Renal pelvis (tissue), 1 donor: ENCODE measurements at regions not wholly inside any gene's neighbourhood (a gene's known extent, or its start where the extent isn't known, plus 50 kb on each side); places are given as distances from the start of the nearest gene placed in this dataset.

Source experiments
- DNase-seq: peaks from one replicate; pipeline ENCODE4 v3.0.0-alpha.2; 2013

DNA sequence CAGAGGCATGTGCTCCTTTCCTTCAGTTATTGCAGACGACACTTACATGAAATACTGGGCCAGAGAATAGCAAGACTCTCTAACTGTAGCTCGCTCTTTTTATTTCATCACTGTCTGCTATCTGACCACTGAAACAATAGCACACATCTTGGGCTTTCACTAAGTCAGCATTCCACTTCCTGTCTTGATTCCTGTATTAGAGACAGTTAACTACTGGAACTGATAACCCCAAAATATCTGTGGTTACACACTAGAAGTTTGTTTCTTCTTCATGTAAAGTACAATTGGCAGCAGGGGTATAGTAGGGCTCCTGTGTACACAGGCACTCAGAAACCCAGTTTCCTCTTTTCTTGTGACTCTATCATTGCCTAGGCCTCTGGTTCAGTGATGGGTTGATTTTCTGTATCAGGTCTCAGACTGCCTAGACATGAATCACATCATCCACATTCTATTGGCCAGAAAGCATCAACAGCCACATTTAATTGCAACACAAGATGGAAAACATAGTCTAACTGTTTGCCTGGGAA, 230.2 kb upstream of the CD96 start:
- no peak for DNase-seq

DNA sequence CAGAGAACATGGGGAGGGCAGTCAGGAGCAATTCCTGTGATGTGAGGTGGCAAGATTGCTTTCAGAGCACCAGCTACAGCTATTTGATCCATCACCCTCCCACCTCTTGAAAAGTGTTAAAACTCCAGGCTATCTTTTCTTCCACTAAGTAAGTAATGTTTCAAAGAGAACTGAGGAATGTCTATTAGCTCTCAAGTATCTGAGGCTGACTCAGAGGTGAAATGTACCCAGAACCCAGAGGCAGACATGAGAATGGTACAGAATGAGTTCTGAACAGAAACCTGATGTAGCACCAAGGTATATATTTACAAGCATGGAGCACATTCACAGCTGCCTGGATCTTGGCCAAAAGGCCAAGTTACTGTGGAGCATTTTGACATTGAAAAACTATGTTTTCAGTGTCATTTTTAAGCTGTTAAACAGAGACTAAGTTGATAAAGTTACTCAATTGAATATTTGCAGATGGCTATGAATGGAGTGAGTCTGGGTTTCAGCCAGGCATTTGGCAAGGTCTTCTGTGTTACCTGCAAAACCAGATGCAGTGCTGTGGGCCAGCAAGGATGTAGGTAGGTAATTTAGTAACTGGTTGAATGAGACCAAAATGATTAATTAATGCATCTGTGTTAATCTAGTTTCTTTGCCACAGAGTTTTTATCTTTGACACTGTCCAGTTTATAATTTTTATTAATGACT, 227.7 kb upstream of the CD96 start:
- DNase-seq: peak; percentile 21

DNA sequence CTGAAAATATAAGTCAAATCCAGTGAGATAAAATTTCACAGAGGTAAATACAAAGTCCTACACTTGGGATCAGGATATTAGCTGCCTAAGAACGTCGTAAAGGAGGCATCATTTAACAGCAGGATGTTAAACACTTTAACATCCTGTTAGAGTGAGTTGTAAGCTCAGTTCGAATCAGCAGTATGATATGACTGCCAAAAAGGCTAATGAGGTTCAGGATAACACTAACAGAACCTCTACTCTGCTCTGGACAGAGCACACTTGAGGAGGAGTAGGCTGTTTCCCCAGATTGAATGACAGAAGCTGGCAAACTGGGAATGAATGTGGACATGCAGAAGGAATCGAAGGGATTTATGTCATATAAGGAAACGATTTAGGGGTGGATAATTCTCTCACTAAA, 227.1 kb upstream of the CD96 start:
- DNase-seq: no peak

DNA sequence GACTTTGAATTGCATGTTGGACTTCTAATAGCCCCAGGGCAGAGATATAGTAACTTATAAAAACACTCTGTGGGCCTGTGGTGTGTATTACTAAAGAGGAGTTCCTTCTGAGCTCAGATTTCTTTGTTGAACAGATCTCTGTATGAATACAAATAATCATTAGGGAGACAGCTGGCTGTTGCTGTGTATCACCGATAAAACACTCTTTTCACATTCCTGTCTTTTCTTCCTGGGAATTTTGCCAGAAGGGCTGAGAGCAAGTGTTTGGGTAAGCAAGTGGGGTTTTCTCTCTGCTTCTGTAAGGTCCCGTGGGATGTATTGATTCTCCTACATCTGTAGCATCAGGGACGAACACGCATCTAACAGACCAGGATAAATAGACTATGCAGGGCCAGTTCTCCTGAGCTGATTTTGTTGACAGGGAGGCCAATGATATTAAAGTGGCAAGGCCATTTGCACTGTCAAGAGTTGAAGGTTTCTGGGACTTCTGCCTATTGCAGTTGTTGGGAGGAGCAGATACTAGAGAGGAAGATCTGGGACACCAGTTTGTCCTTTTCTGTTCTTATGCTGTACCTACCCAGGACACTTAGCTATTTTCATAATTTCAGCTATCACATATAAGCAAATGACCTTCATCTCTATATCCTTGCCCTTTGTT, 225.9 kb upstream of the CD96 start:
- no peak for DNase-seq

DNA sequence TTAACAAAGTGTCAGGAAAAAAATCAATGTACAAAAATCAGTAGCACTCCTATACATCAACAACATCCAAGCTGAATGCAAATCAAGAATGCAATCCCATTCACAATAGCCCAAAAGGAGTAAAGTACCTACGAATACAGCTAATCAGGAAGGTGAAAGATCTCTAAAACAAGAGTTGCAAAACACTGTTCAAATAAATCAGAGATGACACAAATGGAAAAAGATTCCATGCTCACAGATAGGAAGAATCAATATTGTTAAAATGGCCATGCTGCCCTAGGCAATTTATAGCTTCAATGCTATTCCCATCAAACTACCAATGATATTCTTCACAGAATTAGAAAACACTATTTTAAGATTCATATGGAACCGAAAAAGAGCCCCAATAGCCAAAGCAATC, 223.7 kb upstream of the CD96 start:
- DNase-seq: no peak

DNA sequence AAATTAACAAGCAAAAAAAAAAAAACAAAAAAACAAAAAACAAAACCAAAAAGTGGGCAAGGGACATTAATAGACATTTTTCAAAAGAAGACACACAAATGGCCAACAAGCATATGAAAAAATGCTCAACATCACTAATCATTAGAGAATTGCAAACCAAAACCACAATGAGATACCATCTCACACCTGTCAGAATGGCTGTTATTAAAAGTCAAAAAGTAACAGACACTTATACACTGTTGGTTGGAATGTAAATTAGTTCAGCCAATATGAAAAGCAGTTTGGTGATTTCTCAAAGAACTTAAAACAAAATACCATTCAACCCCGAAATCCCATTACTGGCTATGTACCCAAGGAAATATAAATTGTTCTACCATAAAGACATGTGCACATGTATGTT, 222.4 kb upstream of the CD96 start:
- no peak for DNase-seq

DNA sequence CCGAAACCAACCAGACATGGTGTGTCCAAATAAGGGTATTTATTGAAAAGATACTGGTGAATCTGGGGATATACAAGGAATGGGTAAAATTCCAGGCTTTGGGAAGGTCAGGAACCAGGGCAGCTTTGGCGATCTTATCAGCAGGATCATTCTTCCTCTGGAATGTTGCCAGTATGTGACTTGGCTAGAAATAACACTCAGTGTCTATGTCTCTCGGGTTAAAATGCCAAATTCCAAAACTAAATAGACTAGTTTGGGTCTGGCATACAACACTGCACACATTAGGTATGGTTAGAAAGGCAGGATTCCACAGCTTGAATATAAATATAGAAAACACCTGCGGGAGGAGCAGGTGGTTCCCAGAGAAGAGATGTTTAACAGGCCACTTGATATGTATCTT, 220.2 kb upstream of the CD96 start:
- no peak for DNase-seq

DNA sequence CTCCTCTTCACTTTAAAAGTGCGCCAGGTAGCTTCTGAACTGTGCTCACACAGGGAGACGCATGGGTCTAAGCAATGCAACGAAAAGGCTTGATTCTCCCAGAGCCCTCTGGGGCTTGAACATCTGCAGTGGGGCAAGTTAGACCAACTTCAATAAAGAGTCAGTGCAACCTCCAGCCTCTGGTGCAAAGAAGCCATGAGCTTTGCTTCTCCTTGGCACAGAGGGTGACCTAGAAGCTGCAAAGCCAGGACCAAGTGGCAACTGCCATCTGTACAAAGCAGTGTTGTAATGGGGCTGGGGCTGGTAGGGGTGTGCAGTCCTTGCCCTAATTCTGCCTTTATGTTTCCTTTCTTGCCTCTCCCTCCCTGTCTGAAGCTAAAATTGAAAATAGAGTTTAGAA, 219.0 kb upstream of the CD96 start:
- no peak for DNase-seq

DNA sequence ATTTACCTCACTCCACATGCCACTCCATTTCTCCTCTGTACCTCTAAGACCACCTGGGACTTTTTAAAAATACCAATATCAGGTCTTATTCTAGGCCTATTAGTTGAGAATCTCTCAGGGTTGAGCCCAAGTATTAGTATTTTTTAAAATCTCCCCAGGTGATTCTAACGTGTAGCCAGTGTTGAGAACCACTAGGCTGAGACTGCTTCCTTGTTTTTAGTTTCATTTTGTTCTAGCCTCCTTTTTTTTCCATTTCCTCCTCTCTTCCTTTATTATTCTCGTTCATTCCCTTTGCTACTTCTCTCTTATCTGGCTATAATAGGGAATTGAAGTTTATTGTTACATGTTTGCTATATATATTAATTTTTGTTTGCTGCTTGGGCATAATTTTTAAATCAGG, 217.8 kb upstream of the CD96 start:
- DNase-seq: no peak

DNA sequence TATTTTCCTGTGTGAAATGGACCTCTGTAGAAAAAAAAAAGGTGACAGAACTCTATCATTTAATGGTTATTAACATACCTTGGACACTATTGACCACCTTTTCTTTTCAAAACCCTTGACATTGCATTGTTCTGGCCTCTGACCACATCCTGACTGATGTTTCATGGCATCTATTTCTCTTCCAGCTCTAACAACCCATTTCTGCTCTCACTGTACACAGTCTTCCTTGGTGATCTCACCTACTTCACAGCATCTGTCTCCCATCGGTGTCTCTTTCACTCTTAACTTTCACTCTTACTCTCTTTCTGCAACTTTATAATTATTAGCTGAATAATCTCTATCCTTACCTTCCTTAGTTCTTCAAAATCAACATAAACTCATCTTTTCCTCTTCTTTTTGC, 217.4 kb upstream of the CD96 start:
- DNase-seq: no peak

DNA sequence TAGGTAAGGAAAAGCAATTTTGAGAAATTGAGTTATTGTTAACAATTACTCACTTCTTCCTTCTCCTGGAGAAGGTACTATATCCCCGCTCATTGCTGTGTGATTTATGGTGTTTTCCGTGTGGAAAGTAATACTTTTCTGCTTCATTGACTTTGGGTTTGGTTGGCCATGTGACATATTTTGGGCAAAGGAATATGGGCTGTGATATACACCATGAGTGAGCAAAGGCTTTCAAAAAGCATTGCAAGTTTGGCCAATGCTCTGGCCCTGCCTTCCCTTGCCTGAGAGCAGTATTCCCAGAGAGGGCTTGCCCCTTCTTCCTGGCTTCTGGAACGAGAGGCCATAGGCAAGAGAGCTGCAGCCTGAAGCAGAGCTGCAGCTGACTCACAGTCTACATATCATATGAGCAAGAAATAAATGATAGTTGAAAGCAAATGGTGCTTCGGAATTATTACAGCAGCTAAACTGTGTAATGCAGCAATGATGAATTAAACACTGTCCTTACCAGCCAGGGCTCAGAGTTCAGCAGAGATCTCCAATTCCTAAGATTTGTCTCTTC, 216.8 kb upstream of the CD96 start:
- no peak for DNase-seq

DNA sequence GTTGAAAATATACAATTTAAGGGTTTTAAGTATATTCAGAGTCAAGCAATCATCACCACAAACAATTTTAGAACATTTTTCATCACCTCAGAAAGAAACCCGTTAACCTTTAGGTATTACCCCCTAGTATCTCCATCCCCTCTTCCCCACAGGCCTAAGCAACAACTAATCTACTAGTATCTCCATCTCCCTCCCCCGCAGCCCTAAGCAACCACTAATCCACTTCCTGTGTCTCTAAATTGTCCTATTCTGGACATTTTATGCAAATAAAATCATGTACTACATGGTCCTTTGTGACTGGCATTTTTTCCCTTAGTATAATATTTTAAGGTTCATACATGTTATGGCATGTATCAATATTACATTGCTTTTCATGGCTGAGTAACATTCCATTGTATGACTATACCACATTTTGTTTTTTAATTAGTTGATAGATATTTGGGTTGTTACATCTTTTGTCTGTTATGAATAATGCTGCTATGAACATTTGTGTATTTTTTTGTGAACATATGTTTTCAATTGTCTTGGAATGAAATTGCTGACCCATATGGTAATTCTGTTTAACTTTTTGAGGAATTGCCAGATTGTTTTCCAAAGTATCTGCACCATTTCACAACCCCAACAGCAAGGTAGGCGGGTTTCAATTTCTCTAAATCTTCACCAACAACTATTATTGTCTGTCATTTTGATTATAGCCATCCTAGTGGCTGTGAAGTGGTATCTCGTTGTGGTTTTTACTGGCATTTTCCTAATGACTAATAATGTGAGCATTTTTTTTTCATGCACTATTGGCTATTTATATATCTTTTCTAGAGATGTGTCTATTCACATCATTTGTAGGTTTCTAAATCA, 215.6 kb upstream of the CD96 start:
- no peak for DNase-seq

DNA sequence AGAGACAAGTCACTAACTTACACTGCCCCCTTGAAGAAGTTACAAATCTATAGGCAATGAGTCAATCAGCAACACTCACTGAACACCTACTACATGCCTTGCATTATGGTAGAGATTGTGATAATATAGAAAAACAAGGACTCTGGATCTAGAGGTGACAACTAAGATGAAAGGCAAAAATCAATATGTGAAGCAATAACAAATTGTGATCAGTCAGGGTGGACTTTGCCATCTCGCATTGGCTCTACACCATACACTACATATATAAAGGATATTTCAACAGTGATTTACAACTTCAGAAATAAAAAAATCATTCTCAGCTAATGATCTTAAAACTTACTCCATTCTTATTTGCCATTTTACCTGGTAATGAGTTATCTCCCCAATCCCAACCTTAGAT, 210.7 kb upstream of the CD96 start:
- DNase-seq: no peak

DNA sequence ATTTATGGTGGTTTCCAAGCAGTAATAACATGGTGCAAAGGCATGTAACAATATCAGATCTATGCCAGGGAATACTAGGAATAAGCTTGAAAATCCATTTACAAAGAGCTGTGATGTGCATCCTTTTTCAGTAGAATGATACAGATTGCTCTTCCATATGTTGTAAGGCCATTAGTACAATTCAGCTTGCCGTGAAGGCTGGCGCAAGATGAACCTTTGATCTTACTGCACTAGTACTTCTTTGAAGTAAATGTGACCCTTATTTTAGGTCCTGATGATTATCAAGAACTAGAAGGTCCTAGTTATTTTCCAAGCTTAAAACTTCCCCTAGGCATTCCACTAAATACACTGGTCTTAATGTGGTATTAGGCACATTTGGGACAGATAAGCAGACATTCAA, 210.1 kb upstream of the CD96 start:
- DNase-seq: no peak

DNA sequence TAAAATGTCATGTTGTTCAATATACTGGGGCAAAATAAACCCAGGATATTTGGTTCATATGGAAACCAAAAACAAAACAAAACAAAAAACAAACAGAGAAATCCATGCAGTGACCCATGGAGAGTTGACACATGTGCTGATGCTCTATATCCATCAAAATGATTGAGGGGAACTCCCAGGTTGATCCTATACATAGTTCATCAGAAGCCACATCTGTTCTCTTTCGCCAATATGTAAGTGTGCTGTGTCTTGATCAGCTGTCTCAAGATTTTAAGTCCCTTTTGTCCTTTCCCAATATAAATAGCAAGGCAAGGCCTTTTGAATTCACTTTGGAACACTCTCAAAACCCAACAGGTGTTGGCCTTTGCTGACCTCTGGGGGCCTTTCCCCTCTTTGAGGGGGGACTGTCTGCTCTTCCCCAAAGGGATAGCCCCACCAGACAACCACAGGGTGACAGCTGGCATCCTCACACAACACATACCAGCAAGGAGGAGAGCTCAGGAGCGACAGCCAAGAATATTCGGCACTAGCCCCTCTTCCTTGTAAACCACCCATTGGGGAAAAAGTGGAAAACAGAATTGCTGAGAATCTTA, 209.4 kb upstream of the CD96 start:
- no peak for DNase-seq

DNA sequence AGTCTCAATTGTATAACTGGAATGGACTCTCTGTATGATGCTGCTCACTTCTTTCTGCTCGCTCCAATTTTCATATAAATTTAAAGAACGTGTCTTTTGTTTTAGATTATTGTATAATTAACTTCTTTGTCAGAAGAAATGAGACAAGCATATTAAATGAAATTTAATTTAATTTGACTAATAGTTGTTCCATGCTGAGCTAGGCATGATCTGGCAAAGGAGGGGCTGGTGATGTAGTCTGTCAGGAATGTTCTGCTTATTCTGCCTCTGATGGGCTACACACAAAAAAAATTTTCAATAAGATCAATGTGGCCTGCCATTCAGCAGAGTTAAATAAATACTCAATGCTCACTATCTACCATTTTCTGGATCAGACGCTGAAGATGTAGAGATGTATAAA, 208.4 kb upstream of the CD96 start:
- no peak for DNase-seq

DNA sequence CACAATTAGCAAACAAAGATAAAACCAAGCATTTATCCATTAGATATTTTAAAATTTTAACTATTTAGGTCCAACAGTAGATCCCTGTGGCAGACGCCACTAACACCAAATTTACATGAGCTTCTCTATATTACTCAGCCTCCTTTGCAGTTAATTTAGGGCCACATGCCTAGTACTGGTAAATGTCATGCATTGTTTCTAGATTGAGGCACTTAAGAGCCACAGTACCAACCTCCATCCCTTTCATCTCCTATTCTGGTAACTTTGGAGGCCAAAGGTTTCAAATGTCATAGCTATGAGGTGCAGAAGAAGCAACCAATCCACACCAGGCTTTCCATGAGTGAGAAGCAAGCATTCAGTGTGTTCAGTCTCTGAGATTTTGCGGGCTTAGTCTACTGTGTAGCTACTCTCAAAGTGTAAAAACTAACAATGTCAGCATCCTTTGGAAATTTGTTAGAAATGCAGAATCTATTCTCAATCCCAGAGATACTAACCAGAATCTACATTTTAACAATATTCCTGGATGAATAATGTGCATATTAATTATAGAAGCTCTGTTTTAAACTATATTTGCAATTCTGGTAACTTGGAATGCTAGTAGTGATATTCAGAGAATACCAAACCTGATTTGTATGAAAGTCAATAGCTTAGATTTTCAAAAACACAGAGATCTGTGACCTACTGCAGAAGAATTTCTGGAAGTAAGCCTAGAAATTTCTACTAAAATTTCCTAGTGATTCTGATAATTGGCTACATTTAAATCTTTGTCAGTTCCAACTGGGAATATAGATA, 206.3 kb upstream of the CD96 start:
- no peak for DNase-seq

DNA sequence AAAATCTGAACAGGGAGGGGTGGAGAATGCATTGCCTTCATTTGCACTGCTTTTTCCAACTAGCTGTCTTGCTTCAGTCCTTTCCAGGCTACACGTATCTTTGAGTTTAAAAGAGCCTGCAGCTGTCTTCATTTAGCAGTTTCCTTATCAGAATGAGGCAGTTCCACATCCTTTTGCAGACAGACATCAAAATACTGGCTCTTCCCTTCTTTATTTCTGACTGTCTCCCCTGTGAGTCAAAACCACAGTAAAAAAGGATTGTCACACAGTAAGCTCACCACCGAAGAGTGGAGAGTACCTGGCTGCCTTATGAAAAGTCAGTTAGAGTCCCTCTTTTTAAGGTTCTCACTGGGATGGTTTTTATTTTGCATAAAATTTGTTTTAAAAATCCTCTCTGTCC, 205.5 kb upstream of the CD96 start:
- no peak for DNase-seq

DNA sequence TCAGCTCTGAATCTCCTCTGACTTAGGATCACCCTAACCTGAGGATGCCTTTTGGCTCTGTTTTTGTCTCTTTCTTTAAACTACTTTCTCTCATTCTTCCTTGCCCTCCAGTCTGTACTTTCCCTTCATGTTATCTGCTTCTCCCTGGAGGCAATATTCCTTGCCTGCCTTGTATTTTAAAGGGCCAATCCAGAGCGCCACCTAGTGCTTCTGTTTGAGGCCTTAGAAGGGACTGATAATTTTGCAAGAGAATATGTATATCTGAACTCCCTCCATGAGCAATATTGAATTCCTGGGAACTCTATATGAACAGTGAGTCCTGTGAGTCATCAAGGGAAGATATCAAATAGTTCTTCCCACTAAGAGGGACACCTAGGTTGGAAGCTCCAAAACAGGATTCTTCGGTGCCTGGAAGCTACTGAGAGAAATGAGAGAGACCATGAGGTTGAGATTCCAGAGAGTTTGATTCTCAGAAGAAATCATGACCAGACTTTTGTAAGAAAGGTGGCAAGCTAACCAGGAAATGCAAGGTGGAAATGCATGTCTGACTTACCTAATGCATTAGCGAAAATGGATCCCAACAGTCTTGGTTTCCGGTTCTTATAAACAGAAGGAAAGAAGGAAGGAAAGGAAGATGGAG, 203.8 kb upstream of the CD96 start:
- peak; percentile 20 for DNase-seq

DNA sequence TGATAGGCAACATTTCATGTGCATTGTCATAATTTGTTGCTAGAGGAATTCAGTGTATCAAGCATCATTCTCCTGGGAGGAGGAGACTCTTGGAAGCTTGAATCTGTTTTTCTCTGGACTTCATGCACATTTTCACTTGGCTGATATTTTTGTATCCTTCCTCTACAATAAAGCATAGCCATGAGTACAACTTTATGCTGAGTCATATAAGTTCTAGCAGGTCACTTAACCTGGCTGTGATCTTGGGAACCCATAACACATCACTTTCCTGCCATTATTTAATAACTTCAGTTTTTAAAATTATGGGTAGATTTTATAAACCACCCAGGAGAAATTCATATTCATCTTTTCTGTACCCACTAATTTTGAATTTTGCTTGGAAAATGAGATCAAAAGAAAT, 203.0 kb upstream of the CD96 start:
- DNase-seq: no peak

DNA sequence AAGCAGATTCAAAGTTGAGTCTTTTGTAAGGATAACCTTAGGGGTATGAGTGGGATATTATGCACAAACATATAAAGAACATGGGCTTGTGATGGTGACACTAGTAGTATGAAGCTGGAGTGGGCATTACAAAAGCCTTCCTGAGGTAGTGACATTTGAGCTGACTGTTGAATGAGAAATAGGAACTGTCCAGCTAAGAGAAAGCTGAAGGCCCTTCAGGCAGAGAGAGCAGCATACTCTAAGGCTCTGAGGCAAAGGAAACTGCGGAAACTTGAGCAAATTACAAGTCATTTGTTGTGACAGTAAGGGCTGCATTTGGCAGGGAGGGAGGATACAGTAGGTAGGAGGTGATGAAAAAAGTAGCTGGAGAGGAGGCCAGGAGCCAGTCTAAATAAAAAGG, 190.7 kb upstream of the CD96 start:
- peak; percentile 10 for DNase-seq
